GM18499 (cell line): ENCODE measurements at regions not wholly inside any gene's neighbourhood (a gene's known extent, or its start where the extent isn't known, plus 50 kb on each side); places are given as distances from the start of the nearest gene placed in this dataset.
"Not testable (repeated sequence)": the region's sequence is repeated elsewhere in the genome, so short reads cannot be mapped to it uniquely, and the experiment has no call there.

Source experiments
- ATAC-seq: cut with Tn5 transposase; IDR thresholded peaks from one replicate; pipeline ENCODE4 v1.9.1; 2021; ENCODE audit warnings: moderate number of reproducible peaks; ENCODE audit not compliant: insufficient read depth, unreplicated experiment

DNA sequence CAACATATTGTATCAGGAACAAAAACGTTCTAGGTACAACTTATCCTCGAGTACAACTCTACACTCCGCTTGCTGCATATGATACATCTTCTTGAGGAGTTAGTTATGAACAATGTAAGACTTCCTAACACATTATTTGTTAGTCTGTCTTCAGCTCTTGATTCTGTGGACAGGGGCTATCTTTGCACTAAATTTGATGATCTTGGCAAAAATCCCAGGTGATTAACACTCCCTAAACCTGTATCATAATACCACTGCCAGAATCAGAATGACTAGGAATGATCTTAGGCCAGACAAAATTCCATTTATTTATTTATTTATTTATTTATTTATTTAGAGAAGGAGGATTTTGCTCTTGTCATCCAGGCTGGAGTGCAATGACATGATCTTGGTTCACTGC lies 108.7 kb upstream of the AUTS2 start:
- no peak for ATAC-seq

GRCh38 chr7:69498671-69499070 lies 99.6 kb upstream of the AUTS2 start:
- no peak for ATAC-seq

DNA sequence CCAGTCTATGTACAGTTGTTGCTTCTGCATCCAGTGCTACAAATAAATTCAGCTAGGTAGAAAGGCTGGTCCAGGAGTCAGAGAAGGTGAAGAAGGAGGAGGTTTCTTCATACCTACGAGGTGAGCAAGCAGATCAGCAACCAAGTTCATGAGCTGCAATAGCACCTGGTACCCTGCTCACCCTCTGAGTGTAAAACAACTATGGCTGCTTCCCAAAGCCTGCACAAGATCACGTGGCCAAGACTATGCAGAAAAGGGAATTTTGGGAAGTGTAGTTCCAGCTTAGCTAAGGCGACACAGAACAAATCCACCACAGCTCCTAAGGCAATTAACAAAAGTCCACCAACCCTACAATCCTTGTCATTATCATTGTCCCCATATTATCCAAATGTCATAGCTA lies 95.9 kb upstream of the AUTS2 start:
- no peak for ATAC-seq

GRCh38 chr7:69504733-69505420 lies 93.4 kb upstream of the AUTS2 start:
- ATAC-seq = no peak

GRCh38 chr7:69508736-69509135 lies 89.5 kb upstream of the AUTS2 start:
- no peak for ATAC-seq

- no peak for ATAC-seq
These were observed 88.2 kb upstream of the AUTS2 start for GRCh38 chr7:69510114-69510513.

DNA sequence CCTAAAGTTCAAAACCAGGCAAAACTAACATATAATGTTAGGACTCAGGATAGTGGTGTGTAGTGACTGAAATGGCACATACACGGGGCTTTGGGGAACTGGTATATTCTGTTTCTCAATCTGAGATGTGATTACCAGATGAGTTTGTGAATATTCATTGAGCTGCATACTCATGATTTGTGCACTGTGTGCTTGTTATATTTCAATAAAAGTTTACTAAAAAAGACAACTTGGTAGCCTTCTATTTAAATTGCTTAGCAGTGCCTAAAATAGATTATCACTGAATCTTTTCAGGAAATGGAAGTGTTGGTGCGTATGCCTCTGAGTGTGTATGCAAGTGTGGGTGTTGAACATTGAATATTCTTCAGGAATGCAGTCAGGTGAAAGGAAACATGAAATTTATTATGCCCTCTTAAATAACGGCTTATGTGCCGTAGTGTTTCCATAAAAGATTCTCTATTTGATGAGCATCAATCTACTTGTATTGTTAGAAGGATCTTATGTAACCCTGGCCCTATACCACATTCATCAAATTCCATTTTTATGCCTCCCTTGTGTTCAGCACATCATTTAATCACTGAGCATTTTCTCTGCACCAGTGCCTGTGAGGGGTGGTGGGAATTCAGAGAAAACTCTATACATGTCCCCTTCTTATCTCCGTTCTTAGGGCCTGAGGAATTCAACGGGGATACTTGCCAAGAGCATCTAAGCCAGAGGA lies 82.6 kb upstream of the AUTS2 start:
- ATAC-seq = no peak

- no peak for ATAC-seq
These were observed 81.9 kb upstream of the AUTS2 start for GRCh38 chr7:69516238-69516820.

GRCh38 chr7:69517985-69518704 lies 80.1 kb upstream of the AUTS2 start:
- no peak for ATAC-seq

GRCh38 chr7:69518705-69519077 lies 79.6 kb upstream of the AUTS2 start:
- ATAC-seq = no peak

- no peak for ATAC-seq
These were observed 71.7 kb upstream of the AUTS2 start for GRCh38 chr7:69526570-69526969.

- ATAC-seq = no peak
These were observed 70.6 kb upstream of the AUTS2 start for GRCh38 chr7:69527706-69528105.

- ATAC-seq = no peak
These were observed 67.2 kb upstream of the AUTS2 start for GRCh38 chr7:69531050-69531449.

DNA sequence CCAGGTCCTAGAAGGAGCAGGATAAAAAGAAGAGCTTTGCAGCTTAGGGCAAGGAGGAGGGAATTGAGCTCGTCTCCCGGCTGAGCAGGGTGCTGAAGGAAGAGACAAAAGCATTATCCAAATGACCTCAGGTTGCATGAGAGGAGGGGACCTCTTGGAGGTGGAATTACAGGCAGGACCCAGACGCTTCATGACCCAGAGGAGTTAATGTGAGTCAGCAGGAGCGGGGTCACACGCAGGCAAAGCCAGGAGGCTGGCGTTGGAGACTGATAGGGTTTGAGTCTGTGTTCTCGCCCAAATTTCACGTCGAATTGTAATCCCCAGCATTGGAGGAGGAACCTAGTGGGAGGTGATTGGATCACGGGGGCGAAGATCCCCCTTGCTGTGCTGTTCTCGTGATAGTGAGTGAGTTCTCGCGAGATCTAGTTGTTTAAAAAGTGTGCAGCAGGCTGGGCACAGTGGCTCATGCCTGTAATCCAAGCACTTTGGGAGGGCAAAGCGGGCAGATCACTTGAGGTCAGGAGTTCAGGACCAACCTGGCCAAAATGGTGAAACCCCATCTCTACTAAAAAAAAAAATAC lies 63.7 kb upstream of the AUTS2 start:
- ATAC-seq = no peak

- no peak for ATAC-seq
These were observed 60.6 kb upstream of the AUTS2 start for GRCh38 chr7:69537691-69538090.

DNA sequence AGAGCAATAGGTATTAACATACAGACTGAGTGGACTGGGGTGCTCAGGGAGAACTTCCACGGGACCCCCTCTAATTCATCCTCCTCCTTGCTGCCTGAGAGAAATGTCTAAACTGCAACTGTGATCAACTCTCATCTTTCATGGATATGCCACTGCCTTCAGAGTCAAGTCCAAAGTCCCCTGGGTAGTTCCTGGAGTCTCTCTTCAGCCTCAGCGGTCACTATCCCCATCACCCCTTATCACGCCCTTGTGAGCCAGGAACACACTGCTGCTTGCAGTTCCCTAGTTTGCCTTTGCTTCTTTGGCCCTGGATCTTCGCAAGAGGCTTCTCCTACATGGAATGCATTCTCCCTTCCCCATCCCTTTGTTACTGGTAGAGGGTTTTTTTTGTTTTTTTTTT lies 58.7 kb upstream of the AUTS2 start:
- no peak for ATAC-seq

GRCh38 chr7:69540287-69540686 lies 58.0 kb upstream of the AUTS2 start:
- no peak for ATAC-seq

GRCh38 chr7:69541779-69542432 lies 56.4 kb upstream of the AUTS2 start:
- ATAC-seq = not testable (repeated sequence)

- ATAC-seq = no peak
These were observed 53.1 kb upstream of the AUTS2 start for GRCh38 chr7:69545175-69545574.
